ENCODE measurements at regions not wholly inside any gene's neighbourhood (a gene's known extent, or its start where the extent isn't known, plus 50 kb on each side); places are given as distances from the start of the nearest gene placed in this dataset.

DNA sequence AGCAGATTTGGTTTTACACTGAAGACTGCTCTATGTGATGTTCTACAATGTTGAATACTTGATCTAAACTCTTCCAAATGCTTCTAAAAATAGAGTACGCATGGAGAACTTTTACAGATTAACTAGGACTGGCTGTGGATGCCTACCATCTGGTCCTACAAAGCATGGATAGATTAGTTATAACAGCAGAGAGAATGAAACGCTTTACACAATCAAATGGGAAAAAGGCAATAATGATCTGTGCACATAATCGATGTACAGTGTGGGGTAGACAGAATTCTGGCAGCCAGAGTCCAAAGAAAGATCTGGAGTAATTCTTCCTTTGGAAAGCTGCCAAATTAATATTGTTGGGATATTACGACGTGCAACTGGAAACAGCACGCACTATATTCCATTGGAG lies 1885.5 kb upstream of the PRR20A start:
- no peaks in the 10 kb centered on the region for H3K27me3 Mint-ChIP-seq
- H3K4me3 ChIP-seq (ENCODE audit: low read length): no peak overlapping the region
- no peaks in the 10 kb centered on the region for H3K36me3 ChIP-seq (ENCODE audit: insufficient read depth, low read length)
- H3K9me3 ChIP-seq (ENCODE audit: low read length): no peaks in the 10 kb centered on the region
- CTCF ChIA-PET: no interaction called here
- POLR2A ChIA-PET: no interaction called here
- H3K4me1 Mint-ChIP-seq: no peaks in the 10 kb centered on the region
- no peaks in the 10 kb centered on the region for H3K27me3 ChIP-seq (ENCODE audit: insufficient read depth, low read length, poor library complexity, severe bottlenecking)
- DNase-seq: no peak
- peaks cover 7 to 50% (median 22%) of the 10 kb centered on the region in 5 donors for H3K9me3 Mint-ChIP-seq
- no peak overlapping the region for H3K27ac ChIP-seq (ENCODE audit: low read depth, low read length)
- no peaks in the 10 kb centered on the region for H3K4me1 ChIP-seq (ENCODE audit: insufficient read depth, low read length)
- no peak overlapping the region for H3K4me3 Mint-ChIP-seq
- no peak overlapping the region for H3K27ac Mint-ChIP-seq
- H3K36me3 Mint-ChIP-seq: no peaks in the 10 kb centered on the region

DNA sequence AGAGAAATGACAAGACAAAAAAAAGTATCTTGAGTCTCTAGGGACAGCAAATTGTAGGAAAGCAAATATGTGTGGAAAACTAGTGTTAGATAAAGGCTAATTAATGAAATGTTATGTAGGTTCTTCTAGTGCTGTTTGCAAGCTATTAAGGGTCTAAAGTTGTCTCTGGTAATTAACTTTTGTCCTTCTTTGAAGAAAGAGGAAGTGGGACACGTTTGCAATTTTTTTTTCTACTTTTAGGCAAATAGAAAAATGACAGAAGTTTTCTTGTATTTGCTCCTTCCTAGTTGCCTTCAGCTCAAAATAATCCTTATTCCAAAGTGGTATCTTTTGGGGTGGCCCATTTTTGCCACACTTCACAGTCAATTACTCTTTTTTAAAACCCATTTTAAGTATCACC lies 1877.7 kb upstream of the PRR20A start:
- Mint-ChIP-seq H3K27me3 (no peaks in the 10 kb centered on the region), H3K4me3 (no peak overlapping the region), H3K4me1 (no peaks in the 10 kb centered on the region), H3K36me3 (no peaks in the 10 kb centered on the region), H3K27ac (no peak overlapping the region), H3K9me3 (peaks cover 4 to 21% (median 19%) of the 10 kb centered on the region in 5 donors)
- Histone ChIP-seq H3K27me3 (ENCODE audit: insufficient read depth, low read length, poor library complexity, severe bottlenecking) (no peaks in the 10 kb centered on the region), H3K9me3 (ENCODE audit: low read length) (no peaks in the 10 kb centered on the region), H3K4me3 (ENCODE audit: low read length) (no peak overlapping the region), H3K27ac (ENCODE audit: low read depth, low read length) (no peak overlapping the region), H3K4me1 (ENCODE audit: insufficient read depth, low read length) (no peaks in the 10 kb centered on the region), H3K36me3 (ENCODE audit: insufficient read depth, low read length) (no peaks in the 10 kb centered on the region)
- no peak for DNase-seq
- CTCF ChIA-PET: no interaction called here
- POLR2A ChIA-PET: no interaction called here

DNA sequence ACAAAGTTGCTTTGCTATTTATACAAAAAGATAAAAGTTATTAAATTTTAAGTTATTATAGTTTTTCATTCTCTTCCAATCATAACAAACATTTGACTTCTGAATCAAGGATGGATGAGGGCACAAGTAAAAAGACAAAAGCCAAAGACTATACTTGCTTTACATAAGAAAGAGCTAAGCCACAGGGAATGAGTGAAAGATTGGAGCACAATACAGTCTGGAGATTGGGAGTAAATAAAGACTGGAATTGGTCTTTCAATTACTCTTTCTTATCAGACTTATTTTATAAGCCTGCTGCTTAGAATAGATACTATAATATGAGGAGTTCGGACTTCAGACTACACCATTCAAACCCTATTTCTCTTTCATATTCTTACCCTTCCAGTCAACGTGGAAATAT lies 1874.1 kb upstream of the PRR20A start:
- ChIA-PET CTCF (no interaction called here), POLR2A (no interaction called here)
- Mint-ChIP-seq H3K27ac (no peak overlapping the region), H3K4me3 (no peak overlapping the region), H3K9me3 (peaks cover 3 to 23% (median 20%) of the 10 kb centered on the region in 5 donors), H3K27me3 (no peaks in the 10 kb centered on the region), H3K36me3 (no peaks in the 10 kb centered on the region), H3K4me1 (no peaks in the 10 kb centered on the region)
- no peak for DNase-seq
- no peak overlapping the region for H3K4me3 ChIP-seq (ENCODE audit: low read length)
- no peaks in the 10 kb centered on the region for H3K36me3 ChIP-seq (ENCODE audit: insufficient read depth, low read length)
- no peaks in the 10 kb centered on the region for H3K27me3 ChIP-seq (ENCODE audit: insufficient read depth, low read length, poor library complexity, severe bottlenecking)
- H3K4me1 ChIP-seq (ENCODE audit: insufficient read depth, low read length): no peaks in the 10 kb centered on the region
- no peak overlapping the region for H3K27ac ChIP-seq (ENCODE audit: low read depth, low read length)
- H3K9me3 ChIP-seq (ENCODE audit: low read length): no peaks in the 10 kb centered on the region

- no peaks in the 10 kb centered on the region for H3K36me3 Mint-ChIP-seq
- Histone ChIP-seq H3K27me3 (ENCODE audit: insufficient read depth, low read length, poor library complexity, severe bottlenecking) (no peaks in the 10 kb centered on the region), H3K27ac (ENCODE audit: low read depth, low read length) (no peak overlapping the region), H3K9me3 (ENCODE audit: low read length) (peaks cover under 1% of the 10 kb centered on the region), H3K4me1 (ENCODE audit: insufficient read depth, low read length) (no peaks in the 10 kb centered on the region), H3K36me3 (ENCODE audit: insufficient read depth, low read length) (no peaks in the 10 kb centered on the region), H3K4me3 (ENCODE audit: low read length) (no peak overlapping the region)
- H3K9me3 Mint-ChIP-seq: peaks cover 7 to 31% (median 18%) of the 10 kb centered on the region in 5 donors
- CTCF ChIA-PET: no interaction called here
- H3K27me3 Mint-ChIP-seq: no peaks in the 10 kb centered on the region
- H3K4me1 Mint-ChIP-seq: no peaks in the 10 kb centered on the region
- no peak overlapping the region for H3K27ac Mint-ChIP-seq
- POLR2A ChIA-PET: no interaction called here
- DNase-seq: no peak
- no peak overlapping the region for H3K4me3 Mint-ChIP-seq
Measured at GRCh38 chr13:55298201-55298600, 1842.5 kb upstream of the PRR20A start.

- H3K27me3 ChIP-seq (ENCODE audit: insufficient read depth, low read length, poor library complexity, severe bottlenecking): no peaks in the 10 kb centered on the region
- H3K4me1 Mint-ChIP-seq: no peaks in the 10 kb centered on the region
- ChIA-PET POLR2A (no interaction called here), CTCF (no interaction called here)
- H3K4me3 Mint-ChIP-seq: no peak overlapping the region
- no peak overlapping the region for H3K27ac ChIP-seq (ENCODE audit: low read depth, low read length)
- no peaks in the 10 kb centered on the region for H3K27me3 Mint-ChIP-seq
- H3K36me3 ChIP-seq (ENCODE audit: insufficient read depth, low read length): no peaks in the 10 kb centered on the region
- DNase-seq: no peak
- H3K9me3 Mint-ChIP-seq: peaks cover 4 to 30% (median 8%) of the 10 kb centered on the region in 5 donors
- no peaks in the 10 kb centered on the region for H3K4me1 ChIP-seq (ENCODE audit: insufficient read depth, low read length)
- H3K9me3 ChIP-seq (ENCODE audit: low read length): no peaks in the 10 kb centered on the region
- no peak overlapping the region for H3K27ac Mint-ChIP-seq
- H3K36me3 Mint-ChIP-seq: no peaks in the 10 kb centered on the region
- no peak overlapping the region for H3K4me3 ChIP-seq (ENCODE audit: low read length)
Measured at GRCh38 chr13:55302568-55302967, 1838.2 kb upstream of the PRR20A start.

DNA sequence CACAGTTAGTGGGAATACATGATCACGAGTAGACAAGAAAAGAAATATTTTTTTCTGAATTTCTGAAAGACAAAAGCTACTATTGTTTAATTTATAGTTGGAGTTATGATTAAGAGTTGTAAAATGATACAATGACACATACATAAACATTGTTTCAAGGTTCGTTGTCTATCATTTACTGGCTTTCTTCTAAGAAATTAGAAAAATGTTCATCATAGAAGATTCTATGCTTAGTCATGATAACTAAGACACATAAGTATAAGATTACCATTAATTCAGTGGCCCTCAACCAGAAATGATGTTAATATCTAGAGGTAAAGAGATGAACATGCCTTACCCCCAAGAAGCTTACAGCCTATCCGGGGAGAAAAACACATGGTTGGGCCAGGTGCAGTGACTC lies 1832.8 kb upstream of the PRR20A start:
- Histone ChIP-seq H3K9me3 (ENCODE audit: low read length) (no peaks in the 10 kb centered on the region), H3K27me3 (ENCODE audit: insufficient read depth, low read length, poor library complexity, severe bottlenecking) (no peaks in the 10 kb centered on the region), H3K36me3 (ENCODE audit: insufficient read depth, low read length) (no peaks in the 10 kb centered on the region), H3K4me3 (ENCODE audit: low read length) (no peak overlapping the region), H3K4me1 (ENCODE audit: insufficient read depth, low read length) (no peaks in the 10 kb centered on the region), H3K27ac (ENCODE audit: low read depth, low read length) (no peak overlapping the region)
- ChIA-PET CTCF (no interaction called here), POLR2A (no interaction called here)
- Mint-ChIP-seq H3K27me3 (no peaks in the 10 kb centered on the region), H3K27ac (no peak overlapping the region), H3K4me3 (no peak overlapping the region), H3K9me3 (peaks cover 0 to 31% (median 6%) of the 10 kb centered on the region in 5 donors), H3K4me1 (no peaks in the 10 kb centered on the region), H3K36me3 (no peaks in the 10 kb centered on the region)
- no peak for DNase-seq

DNA sequence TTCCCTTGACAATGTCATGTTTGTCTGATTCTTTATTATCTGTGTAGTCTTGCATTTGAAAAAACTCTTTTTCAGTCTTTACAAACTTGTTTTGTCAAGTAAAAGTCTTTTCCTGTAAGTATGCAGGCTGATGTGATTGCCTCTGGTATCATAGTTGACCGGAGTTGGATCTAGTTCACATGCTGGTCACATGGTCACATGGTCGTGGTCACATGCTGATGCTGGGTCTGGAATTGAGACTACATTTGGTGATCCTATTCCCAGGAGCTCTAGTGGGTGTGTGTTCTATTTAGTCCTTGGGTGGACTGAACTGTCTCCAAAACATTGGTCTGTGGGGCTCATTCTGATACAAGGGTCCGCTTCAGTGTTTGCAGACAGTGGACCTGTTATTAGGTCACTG lies 1798.8 kb upstream of the PRR20A start:
- CTCF ChIA-PET: no interaction called here
- no peak for DNase-seq
- Histone ChIP-seq H3K4me1 (ENCODE audit: insufficient read depth, low read length) (no peaks in the 10 kb centered on the region), H3K36me3 (ENCODE audit: insufficient read depth, low read length) (no peaks in the 10 kb centered on the region), H3K27ac (ENCODE audit: low read depth, low read length) (no peak overlapping the region), H3K27me3 (ENCODE audit: insufficient read depth, low read length, poor library complexity, severe bottlenecking) (no peaks in the 10 kb centered on the region), H3K9me3 (ENCODE audit: low read length) (no peaks in the 10 kb centered on the region), H3K4me3 (ENCODE audit: low read length) (no peak overlapping the region)
- Mint-ChIP-seq H3K4me1 (no peaks in the 10 kb centered on the region), H3K4me3 (no peak overlapping the region), H3K36me3 (no peaks in the 10 kb centered on the region), H3K27ac (no peak overlapping the region), H3K9me3 (peaks cover 3 to 44% (median 16%) of the 10 kb centered on the region in 5 donors), H3K27me3 (no peaks in the 10 kb centered on the region)
- POLR2A ChIA-PET: no interaction called here

DNA sequence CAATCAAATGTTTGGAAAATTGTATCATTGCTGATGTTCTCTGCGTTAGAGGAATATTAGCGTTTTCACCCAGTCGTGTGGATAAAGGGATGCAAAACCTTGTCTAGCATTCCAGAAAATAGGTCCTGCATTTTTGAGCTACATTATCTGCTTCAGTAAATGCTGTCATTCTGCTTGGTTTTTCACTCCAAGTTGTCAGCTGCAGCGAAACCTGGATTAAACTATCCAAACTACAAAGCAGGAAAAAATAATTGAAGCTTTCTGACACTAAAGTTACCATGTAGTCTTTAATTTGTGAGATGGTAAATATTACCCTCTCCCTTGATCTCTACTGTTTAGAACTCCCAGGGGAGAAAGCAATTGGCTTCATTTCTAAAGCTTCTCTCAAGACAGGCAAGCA lies 1795.5 kb upstream of the PRR20A start:
- no peaks in the 10 kb centered on the region for H3K36me3 Mint-ChIP-seq
- ChIA-PET POLR2A (no interaction called here), CTCF (no interaction called here)
- no peaks in the 10 kb centered on the region for H3K4me1 Mint-ChIP-seq
- H3K27ac Mint-ChIP-seq: no peak overlapping the region
- H3K4me3 Mint-ChIP-seq: no peak overlapping the region
- H3K4me1 ChIP-seq (ENCODE audit: insufficient read depth, low read length): no peaks in the 10 kb centered on the region
- H3K9me3 Mint-ChIP-seq: peaks cover 3 to 38% (median 12%) of the 10 kb centered on the region in 5 donors
- no peaks in the 10 kb centered on the region for H3K36me3 ChIP-seq (ENCODE audit: insufficient read depth, low read length)
- no peak for DNase-seq
- no peak overlapping the region for H3K27ac ChIP-seq (ENCODE audit: low read depth, low read length)
- no peaks in the 10 kb centered on the region for H3K27me3 ChIP-seq (ENCODE audit: insufficient read depth, low read length, poor library complexity, severe bottlenecking)
- no peak overlapping the region for H3K4me3 ChIP-seq (ENCODE audit: low read length)
- no peaks in the 10 kb centered on the region for H3K27me3 Mint-ChIP-seq
- no peaks in the 10 kb centered on the region for H3K9me3 ChIP-seq (ENCODE audit: low read length)

DNA sequence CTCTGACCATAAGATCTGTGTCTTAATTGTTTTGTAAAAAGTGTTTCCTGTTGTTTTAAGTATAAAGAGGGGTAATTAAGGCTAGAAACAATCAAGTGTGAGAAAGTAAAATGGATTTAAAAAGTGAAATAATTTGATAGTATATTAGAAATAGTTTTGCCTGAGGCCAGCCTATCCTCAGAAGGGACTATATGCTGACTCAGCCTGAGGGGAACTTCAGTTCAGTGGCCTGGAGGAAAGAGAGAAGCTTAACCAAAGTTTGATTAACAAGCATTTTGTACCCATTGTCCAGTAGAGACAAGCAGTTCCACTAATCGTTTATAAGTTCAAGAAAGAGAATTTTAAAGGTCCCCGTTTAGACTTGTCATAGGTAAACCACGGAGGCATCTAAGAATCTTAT lies 1793.2 kb upstream of the PRR20A start:
- DNase-seq: no peak
- Mint-ChIP-seq H3K27me3 (no peaks in the 10 kb centered on the region), H3K27ac (no peak overlapping the region), H3K36me3 (no peaks in the 10 kb centered on the region), H3K4me1 (no peaks in the 10 kb centered on the region), H3K9me3 (peaks cover 0 to 31% (median 16%) of the 10 kb centered on the region in 5 donors), H3K4me3 (no peak overlapping the region)
- Histone ChIP-seq H3K27ac (ENCODE audit: low read depth, low read length) (no peak overlapping the region), H3K4me1 (ENCODE audit: insufficient read depth, low read length) (no peaks in the 10 kb centered on the region), H3K27me3 (ENCODE audit: insufficient read depth, low read length, poor library complexity, severe bottlenecking) (no peaks in the 10 kb centered on the region), H3K36me3 (ENCODE audit: insufficient read depth, low read length) (no peaks in the 10 kb centered on the region), H3K4me3 (ENCODE audit: low read length) (no peak overlapping the region), H3K9me3 (ENCODE audit: low read length) (no peaks in the 10 kb centered on the region)
- CTCF ChIA-PET: no interaction called here
- POLR2A ChIA-PET: no interaction called here

Data from CD8-positive, alpha-beta memory T cell (primary cell).